PC-3 (cell line): ENCODE measurements at regions not wholly inside any gene's neighbourhood (a gene's known extent, or its start where the extent isn't known, plus 50 kb on each side); places are given as distances from the start of the nearest gene placed in this dataset.

Experiments
- EZH2 ChIP-seq: fragments of 300-600 bp; sonication (generic); IDR thresholded peaks from one replicate; pipeline ENCODE4 v1.6.1; 2017; ENCODE audit warnings: antibody characterized with exemption, mild to moderate bottlenecking, low read length; ENCODE audit not compliant: unreplicated experiment
- TF ChIP-seq, protein P1 (sequence below): fragments of 300-600 bp; sonication (generic); conservative IDR thresholded peaks from 2 replicates; pipeline ENCODE4 v1.5.1; 2017; ENCODE audit warnings: antibody characterized with exemption, low read depth, mild to moderate bottlenecking, low read length

DNA sequence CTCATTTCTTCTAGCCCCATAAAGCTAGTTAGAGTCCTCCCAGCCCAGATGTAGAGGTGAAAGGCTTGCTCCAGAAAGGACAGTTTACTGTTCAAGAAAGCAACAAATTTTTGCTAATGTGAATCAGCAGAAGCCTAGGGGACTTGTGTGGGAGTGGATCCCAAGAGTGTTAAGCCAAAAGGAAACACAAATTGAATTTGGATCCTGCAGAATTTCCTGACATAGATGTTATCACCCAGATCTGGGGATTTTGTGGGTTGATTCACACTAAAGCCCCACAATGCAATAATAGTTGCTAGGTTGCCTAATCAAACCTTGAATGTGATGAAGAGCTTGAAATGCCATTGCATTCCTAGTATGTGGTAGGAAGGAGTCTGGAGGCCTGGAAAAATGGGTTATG is 135.2 kb upstream of the HS3ST3A1 start:
- TF ChIP-seq, protein P1, sequence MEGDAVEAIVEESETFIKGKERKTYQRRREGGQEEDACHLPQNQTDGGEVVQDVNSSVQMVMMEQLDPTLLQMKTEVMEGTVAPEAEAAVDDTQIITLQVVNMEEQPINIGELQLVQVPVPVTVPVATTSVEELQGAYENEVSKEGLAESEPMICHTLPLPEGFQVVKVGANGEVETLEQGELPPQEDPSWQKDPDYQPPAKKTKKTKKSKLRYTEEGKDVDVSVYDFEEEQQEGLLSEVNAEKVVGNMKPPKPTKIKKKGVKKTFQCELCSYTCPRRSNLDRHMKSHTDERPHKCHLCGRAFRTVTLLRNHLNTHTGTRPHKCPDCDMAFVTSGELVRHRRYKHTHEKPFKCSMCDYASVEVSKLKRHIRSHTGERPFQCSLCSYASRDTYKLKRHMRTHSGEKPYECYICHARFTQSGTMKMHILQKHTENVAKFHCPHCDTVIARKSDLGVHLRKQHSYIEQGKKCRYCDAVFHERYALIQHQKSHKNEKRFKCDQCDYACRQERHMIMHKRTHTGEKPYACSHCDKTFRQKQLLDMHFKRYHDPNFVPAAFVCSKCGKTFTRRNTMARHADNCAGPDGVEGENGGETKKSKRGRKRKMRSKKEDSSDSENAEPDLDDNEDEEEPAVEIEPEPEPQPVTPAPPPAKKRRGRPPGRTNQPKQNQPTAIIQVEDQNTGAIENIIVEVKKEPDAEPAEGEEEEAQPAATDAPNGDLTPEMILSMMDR = no peak
- TF ChIP-seq EZH2 = no peak
